WERI-Rb-1 (cell line): ENCODE measurements at regions not wholly inside any gene's neighbourhood (a gene's known extent, or its start where the extent isn't known, plus 50 kb on each side); places are given as distances from the start of the nearest gene placed in this dataset.
"Not testable (repeated sequence)": the region's sequence is repeated elsewhere in the genome, so short reads cannot be mapped to it uniquely, and the experiment has no call there.

ENCODE experiments used
- DNase-seq: peaks from one replicate; pipeline ENCODE4 v3.0.0-alpha.2; 2020
- H3K27ac ChIP-seq: fragments of 250-450 bp; sonication (Bioruptor Pico); 2 replicates; pipeline ENCODE4 v1.5.1; 2020; ENCODE audit warnings: mild to moderate bottlenecking, moderate library complexity
- H3K27me3 ChIP-seq: fragments of 250-450 bp; sonication (Bioruptor Pico); 2 replicates; pipeline ENCODE4 v1.5.1; 2021; ENCODE audit warnings: mild to moderate bottlenecking, low read depth, moderate library complexity; ENCODE audit not compliant: insufficient read depth, severe bottlenecking
- H3K36me3 ChIP-seq: fragments of 250-450 bp; sonication (Bioruptor Pico); 2 replicates; pipeline ENCODE4 v1.5.1; 2020; ENCODE audit warnings: mild to moderate bottlenecking, moderate library complexity
- H3K4me3 ChIP-seq: 2 replicates; pipeline ENCODE4 v1.5.1; 2011; ENCODE audit warnings: low read depth, mild to moderate bottlenecking, control low read depth, low read length
- H3K9me3 ChIP-seq: fragments of 250-450 bp; sonication (Bioruptor Pico); 2 replicates; pipeline ENCODE4 v1.5.1; 2021; ENCODE audit warnings: mild to moderate bottlenecking, moderate library complexity; ENCODE audit not compliant: severe bottlenecking
- CTCF ChIP-seq: IDR thresholded peaks from 2 replicates; pipeline ENCODE4 v1.5.1; 2011; ENCODE audit warnings: low read depth, mild to moderate bottlenecking, control low read depth, inconsistent platforms, low read length

GRCh38 chr5:1601565-1601964 lies 77.8 kb upstream of the LPCAT1 start:
- not testable (repeated sequence) for H3K36me3 ChIP-seq, H3K9me3 ChIP-seq, H3K4me3 ChIP-seq, H3K27ac ChIP-seq, H3K27me3 ChIP-seq
- TF ChIP-seq CTCF = peak; percentile 43; the same call in 1 of the 2 replicates
- peak; percentile 84 for DNase-seq

DNA sequence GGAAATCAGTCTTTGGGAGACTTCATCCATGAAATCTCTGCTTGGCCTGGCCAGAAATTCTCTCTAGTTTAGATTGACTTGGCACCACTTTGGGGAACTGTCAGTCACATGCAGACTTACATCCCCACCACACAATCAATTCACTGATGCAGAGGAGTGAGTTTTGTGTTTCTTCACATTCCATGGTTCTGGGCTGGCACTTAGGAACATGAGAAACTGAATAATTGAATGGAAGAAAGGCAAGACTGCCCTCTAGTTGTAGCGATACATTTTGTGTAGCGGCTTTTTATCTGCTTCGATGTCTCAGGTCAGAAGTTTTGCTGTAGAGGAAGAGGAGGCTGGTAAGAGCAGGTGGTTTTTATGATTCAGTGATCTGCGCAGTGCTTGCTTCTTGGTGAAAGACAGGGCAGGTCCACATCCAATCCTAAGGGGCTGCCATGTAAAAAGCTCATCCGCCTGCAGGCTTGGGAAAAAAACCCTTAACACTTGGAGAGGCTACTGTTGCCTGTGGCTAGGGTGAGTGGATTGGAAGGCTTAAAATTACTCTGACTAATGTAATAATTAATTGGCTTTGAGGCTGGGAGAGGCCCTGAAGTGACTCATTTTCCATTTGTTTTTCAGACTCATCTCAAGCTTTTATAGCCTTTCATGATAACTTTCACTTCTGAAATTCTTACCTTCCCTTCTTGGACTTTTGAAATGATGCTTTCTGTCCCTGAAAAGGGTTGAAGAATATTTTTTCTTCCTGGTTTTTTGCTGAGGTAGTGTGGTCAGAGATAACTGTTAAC lies 75.4 kb upstream of the LPCAT1 start:
- peak; percentile 63 for TF ChIP-seq CTCF
- not testable (repeated sequence) for H3K36me3 ChIP-seq, H3K4me3 ChIP-seq, H3K9me3 ChIP-seq, H3K27me3 ChIP-seq, H3K27ac ChIP-seq
- DNase-seq = peak; percentile 25

- DNase-seq, H3K27ac ChIP-seq, H3K36me3 ChIP-seq, H3K4me3 ChIP-seq, H3K27me3 ChIP-seq, H3K9me3 ChIP-seq: not testable (repeated sequence)
Observed at GRCh38 chr5:1597093-1597473, 73.3 kb upstream of the LPCAT1 start.

DNA sequence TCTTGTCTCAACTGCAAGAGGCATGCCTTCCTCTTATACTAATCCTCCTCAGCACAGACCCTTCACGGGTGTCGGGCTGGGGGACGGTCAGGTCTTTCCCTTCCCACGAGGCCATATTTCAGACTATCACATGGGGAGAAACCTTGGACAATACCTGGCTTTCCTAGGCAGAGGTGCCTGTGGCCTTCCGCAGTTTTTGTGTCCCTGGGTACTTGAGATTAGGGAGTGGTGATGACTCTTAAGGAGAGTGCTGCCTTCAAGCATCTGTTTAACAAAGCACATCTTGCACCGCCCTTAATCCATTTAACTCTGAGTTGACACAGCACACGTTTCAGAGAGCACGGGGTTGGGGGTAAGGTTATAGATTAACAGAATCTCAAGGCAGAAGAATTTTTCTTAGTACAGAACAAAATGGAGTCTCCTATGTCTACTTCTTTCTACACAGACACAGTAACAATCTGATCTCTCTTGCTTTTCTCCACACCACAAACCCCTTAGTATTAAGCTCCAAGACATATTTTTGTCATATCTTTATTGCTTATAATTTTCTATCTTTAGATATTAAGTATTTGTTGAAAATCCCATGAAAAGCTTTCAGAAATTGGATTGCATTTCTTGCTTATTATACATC lies 72.8 kb upstream of the LPCAT1 start:
- H3K9me3 ChIP-seq, H3K36me3 ChIP-seq, H3K27me3 ChIP-seq, H3K4me3 ChIP-seq, H3K27ac ChIP-seq: not testable (repeated sequence)
- peak; percentile 35 for DNase-seq

DNA sequence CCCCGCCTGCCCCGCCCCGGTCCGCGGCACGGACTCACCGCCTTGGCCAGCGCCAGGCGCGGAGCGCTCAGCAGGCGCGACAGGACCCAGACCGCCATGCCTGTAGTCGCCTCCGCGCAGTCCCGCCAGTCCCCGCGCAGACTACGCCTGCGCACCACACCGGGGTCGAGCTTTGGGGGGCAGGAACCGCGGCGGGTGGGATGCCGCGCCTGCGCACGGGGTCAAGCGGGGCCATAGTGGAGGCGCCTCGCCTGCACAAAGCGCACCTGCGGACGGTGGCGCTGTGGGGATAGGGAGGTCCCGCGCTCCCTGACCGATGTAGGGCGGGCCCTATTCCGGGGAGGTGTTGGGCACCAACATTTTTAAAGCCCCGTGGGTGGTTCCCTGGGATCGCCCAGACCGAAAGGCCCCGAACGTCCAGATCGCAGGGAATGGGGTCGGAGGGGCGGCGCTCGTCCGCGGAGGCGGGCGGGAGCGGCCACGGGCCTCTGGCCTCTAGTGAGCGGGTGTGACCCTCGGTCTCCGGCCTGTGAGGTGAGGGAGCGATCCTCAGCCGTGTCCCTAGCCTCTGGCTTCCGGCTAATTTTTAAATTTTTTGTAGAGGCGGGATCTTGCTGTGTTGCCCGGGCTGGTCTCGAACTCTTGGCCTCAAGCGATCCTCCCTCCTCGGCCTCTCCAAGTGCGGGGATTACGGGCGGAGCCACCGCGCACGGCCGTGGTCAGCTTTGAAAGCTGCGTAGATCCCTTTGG lies 70.8 kb upstream of the LPCAT1 start:
- no peaks in the 10 kb centered on the region for H3K27me3 ChIP-seq
- peak; percentile 83 for DNase-seq
- H3K9me3 ChIP-seq = no peaks in the 10 kb centered on the region
- H3K27ac ChIP-seq = peak overlapping the region; percentile 12; the same call in 1 of the 2 replicates
- peak overlapping the region; percentile 31 for H3K4me3 ChIP-seq
- no peaks in the 10 kb centered on the region for H3K36me3 ChIP-seq
- TF ChIP-seq CTCF = peak; percentile 51

GRCh38 chr5:1593903-1594356 lies 70.2 kb upstream of the LPCAT1 start:
- peak overlapping the region; percentile 31 for H3K4me3 ChIP-seq
- no peaks in the 10 kb centered on the region; the same call in 1 of the 2 replicates for H3K36me3 ChIP-seq
- DNase-seq = no peak
- TF ChIP-seq CTCF = no peak
- H3K27me3 ChIP-seq = no peaks in the 10 kb centered on the region
- H3K27ac ChIP-seq = peak overlapping the region; percentile 12; the same call in 1 of the 2 replicates
- H3K9me3 ChIP-seq = no peaks in the 10 kb centered on the region

GRCh38 chr5:1588071-1588694 lies 64.4 kb upstream of the LPCAT1 start:
- H3K4me3 ChIP-seq, H3K27ac ChIP-seq, DNase-seq, H3K27me3 ChIP-seq, H3K9me3 ChIP-seq: not testable (repeated sequence)
- peaks cover 17% of the 10 kb centered on the region for H3K36me3 ChIP-seq

DNA sequence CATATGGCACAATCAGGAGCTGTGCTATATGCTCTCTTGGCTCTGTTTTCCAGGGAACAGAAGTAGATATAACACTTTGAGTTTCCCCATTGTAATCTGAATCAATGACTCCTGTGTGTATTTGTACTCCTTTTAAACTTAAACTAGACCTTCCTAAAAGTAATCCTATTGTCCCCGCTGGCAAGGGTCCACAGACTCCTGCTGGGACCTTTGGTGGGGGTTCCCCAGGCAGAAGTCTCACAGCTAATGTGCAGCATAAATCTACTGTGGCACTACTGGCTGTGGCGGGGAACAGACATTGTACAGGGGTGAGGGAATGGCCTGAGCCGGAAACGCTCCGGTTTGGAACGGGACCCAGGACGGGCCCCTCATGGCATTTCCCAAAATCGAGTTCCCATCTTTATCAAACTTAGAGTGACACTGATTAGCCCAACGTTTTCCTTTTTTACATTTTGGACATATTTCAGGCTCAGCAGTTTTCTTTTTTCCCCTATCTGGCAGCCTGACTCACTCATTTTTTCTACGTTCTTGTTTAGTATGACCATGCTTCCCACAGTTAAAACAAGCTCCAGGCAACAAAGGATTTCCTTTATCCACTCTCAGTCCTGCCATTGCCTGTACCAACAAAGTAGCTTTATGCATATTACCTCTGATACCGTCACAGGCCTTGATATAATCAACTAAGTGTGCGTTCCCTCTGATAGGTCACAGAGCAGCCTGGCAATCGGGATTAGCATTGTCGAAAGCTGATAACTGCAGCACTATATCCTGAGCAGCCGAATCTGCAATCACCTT lies 59.5 kb upstream of the LPCAT1 start:
- not testable (repeated sequence) for H3K9me3 ChIP-seq, H3K4me3 ChIP-seq, H3K27me3 ChIP-seq, H3K27ac ChIP-seq
- peaks cover 11% of the 10 kb centered on the region for H3K36me3 ChIP-seq
- DNase-seq = peak; percentile 44

DNA sequence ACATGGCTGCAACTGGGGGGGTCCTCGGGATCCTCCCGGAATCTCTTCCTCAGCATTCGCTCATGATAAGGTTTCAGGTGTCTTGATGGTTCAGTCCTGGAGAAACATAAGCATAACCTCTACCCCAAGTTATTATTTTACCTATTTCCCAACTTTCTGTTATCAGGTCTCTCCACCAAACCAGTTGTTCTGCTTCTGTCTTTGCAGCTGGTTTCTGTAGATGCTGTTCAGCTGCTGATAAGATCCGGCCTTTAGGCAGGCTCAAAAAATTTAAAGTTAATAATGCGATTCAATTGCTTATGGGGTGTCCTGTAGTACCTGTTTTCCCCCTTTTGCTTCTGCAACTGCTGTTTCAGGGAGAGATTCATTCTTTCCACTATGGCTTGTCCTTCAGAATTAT lies 55.6 kb upstream of the LPCAT1 start:
- H3K9me3 ChIP-seq, H3K27ac ChIP-seq, H3K27me3 ChIP-seq, DNase-seq, H3K4me3 ChIP-seq, H3K36me3 ChIP-seq: not testable (repeated sequence)
